SK-N-MC (cell line): ENCODE measurements at regions not wholly inside any gene's neighbourhood (a gene's known extent, or its start where the extent isn't known, plus 50 kb on each side); places are given as distances from the start of the nearest gene placed in this dataset.

ENCODE experiments used
- DNase-seq: peaks from one replicate; pipeline ENCODE4 v3.0.0-alpha.2; 2011; ENCODE audit warnings: low read depth, low spot score
- H3K27ac ChIP-seq: fragments of 200-600 bp; sonication (generic); 2 replicates; pipeline ENCODE4 v1.5.1; 2016; ENCODE audit warnings: mixed run types
- H3K36me3 ChIP-seq: fragments of 200-600 bp; sonication (generic); 2 replicates; pipeline ENCODE4 v1.6.1; 2017; ENCODE audit warnings: antibody characterized with exemption, low read length, mixed read lengths; ENCODE audit not compliant: insufficient read depth
- H3K4me3 ChIP-seq: fragments of 200-600 bp; sonication (generic); 2 replicates; pipeline ENCODE4 v1.5.1; 2016
- H3K9ac ChIP-seq: fragments of 200-600 bp; sonication (generic); 2 replicates; pipeline ENCODE4 v1.8.0; 2017; ENCODE audit warnings: mixed run types, mixed read lengths; ENCODE audit not compliant: insufficient read length
- H3K9me3 ChIP-seq: fragments of 200-600 bp; sonication (generic); 2 replicates; pipeline ENCODE4 v1.6.1; 2017; ENCODE audit warnings: low read depth, mild to moderate bottlenecking, antibody characterized with exemption, low read length, moderate library complexity, mixed read lengths
- EZH2 ChIP-seq: fragments of 200-600 bp; sonication (generic); IDR thresholded peaks from one replicate; pipeline ENCODE4 v1.6.1; 2017; ENCODE audit warnings: antibody characterized with exemption
- FOXP2 ChIP-seq: optimal IDR thresholded peaks from 2 replicates; pipeline ENCODE3; 2011; ENCODE audit warnings: mild to moderate bottlenecking, moderate library complexity; ENCODE audit not compliant: insufficient read depth; ENCODE audit errors: extremely low read length, control extremely low read depth
- POLR2AphosphoS5 ChIP-seq: IDR thresholded peaks from 2 replicates; pipeline ENCODE4 v1.6.1; 2012; ENCODE audit warnings: mild to moderate bottlenecking, low read depth, low read length, borderline replicate concordance

DNA sequence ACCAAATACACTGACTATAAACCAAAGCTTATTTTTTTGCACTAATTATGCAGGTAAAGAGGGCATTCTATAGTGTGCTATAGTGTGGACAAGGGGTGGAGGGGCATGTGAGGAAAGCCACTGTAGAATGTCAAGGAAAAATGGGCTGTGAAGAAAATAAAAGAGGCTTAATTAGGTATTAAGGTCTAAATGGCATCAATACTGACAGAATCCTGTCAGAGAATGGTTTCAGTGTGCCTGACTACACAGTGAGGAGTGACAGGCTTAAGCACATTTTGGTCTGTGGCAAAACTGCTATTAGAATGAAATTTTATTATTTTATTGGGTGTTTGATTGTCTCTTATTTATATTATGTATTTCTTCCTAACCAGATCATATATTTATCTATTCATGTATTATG lies 787.6 kb upstream of the CELF4 start:
- no peak overlapping the region for H3K4me3 ChIP-seq
- H3K36me3 ChIP-seq, result no peaks in the 10 kb centered on the region
- no peak for TF ChIP-seq FOXP2
- TF ChIP-seq POLR2AphosphoS5, result no peak
- no peak for TF ChIP-seq EZH2
- H3K9me3 ChIP-seq, result no peaks in the 10 kb centered on the region
- DNase-seq, result no peak
- no peak overlapping the region for H3K9ac ChIP-seq
- no peak overlapping the region for H3K27ac ChIP-seq

DNA sequence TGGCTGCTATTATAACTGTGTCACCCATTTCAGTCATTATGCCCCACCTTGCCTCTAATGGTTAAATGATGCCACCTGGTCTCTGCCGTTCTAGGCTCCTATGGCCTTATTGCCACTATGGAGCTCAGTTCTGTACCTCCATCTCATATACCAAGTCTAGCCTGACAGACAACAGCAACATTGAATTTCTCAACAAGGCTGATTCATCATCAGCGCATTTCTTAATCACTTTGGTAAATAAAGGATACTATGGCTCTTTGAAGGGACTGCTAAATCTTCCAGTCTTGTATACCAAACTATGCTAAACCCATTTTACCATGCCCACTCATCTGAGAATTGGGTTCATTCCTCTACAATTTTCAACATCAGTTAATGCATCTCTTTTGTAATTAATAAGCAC lies 784.5 kb upstream of the CELF4 start:
- no peak for DNase-seq
- Histone ChIP-seq H3K9me3 (no peaks in the 10 kb centered on the region), H3K4me3 (no peak overlapping the region), H3K36me3 (no peaks in the 10 kb centered on the region), H3K9ac (no peak overlapping the region), H3K27ac (no peak overlapping the region)
- TF ChIP-seq EZH2 (no peak), POLR2AphosphoS5 (no peak), FOXP2 (no peak)

DNA sequence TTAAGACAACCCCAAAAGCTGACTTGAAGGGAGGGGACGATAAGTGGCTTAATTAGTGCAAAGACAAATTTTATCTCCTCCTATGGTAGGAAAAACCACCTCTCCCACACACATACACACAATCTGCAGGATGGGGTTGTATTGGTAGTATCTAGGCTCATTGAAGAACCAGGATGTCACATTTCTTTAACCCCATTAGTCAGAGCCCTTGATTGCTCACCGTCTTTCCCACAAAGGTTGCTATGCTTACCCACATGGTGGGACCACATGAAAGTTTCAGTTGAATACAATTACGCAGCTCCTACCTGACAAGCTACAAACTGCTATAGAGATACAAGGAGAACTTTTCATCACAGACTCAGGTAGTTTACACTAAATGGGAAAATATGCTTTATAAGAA lies 765.0 kb upstream of the CELF4 start:
- Histone ChIP-seq H3K36me3 (no peaks in the 10 kb centered on the region), H3K4me3 (no peak overlapping the region), H3K9ac (no peak overlapping the region), H3K9me3 (no peaks in the 10 kb centered on the region), H3K27ac (no peak overlapping the region)
- no peak for DNase-seq
- TF ChIP-seq FOXP2 (no peak), POLR2AphosphoS5 (no peak), EZH2 (no peak)

DNA sequence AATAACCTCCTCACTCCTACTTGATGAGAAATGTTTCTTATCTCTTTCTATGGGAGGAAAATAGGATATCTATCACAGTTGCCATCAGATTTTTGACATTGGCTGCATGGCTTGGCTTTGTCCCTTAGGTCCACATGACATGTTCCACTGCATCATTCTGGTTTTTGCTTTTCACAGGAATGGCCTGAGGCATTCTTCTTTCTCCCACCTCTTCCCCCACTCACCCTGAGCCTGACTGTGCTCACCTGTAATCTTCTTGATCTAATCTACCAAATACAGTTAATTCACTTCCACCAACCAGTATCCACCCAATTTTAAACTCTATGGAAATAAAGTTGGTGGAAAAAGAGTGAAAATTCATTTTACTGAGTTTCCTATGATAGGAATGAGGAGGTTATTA lies 763.5 kb upstream of the CELF4 start:
- DNase-seq, result no peak
- Histone ChIP-seq H3K9me3 (no peaks in the 10 kb centered on the region), H3K4me3 (no peak overlapping the region), H3K36me3 (no peaks in the 10 kb centered on the region), H3K27ac (no peak overlapping the region), H3K9ac (no peak overlapping the region)
- TF ChIP-seq POLR2AphosphoS5 (no peak), FOXP2 (no peak), EZH2 (no peak)

DNA sequence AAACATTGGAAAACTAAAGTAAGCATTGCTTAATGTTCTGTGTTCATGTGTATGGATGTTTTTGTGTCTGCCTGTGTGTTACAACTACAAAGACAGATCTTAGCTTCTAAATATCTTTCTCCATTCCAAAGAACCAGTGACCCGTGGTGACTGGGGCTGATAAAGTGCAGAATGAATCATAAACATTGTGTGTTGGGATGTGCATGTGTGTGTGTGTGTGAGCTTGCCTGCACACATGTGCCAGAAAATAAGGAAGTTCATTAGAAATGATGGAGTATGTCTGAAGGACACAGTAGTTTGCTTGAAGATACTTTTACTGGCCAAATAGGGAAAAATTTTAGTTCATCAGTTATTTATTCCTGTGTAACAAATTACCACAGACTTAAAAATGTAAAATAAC lies 756.6 kb upstream of the CELF4 start:
- Histone ChIP-seq H3K4me3 (no peak overlapping the region), H3K36me3 (no peaks in the 10 kb centered on the region), H3K9ac (no peak overlapping the region), H3K9me3 (no peaks in the 10 kb centered on the region), H3K27ac (no peak overlapping the region)
- TF ChIP-seq EZH2 (no peak), POLR2AphosphoS5 (no peak)
- no peak for DNase-seq

DNA sequence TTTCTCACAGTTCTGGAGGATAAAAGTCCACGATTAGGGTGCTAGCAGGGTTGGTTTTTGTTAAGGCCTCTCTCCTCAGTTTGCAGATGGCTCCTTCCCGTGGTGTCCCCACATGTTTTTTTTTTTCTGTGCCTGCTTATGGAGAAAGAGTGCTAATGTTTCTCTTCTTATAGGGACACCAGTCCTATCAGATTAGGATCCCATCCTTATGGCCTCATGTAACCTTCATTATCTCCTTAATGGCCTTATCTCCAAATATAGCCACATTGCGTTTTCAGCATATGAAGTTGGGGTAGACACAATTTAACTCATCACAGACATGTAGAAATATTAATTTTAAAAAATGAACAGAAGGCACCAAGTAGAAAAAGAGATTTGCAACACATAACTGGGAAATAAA lies 755.7 kb upstream of the CELF4 start:
- no peak overlapping the region for H3K27ac ChIP-seq

DNA sequence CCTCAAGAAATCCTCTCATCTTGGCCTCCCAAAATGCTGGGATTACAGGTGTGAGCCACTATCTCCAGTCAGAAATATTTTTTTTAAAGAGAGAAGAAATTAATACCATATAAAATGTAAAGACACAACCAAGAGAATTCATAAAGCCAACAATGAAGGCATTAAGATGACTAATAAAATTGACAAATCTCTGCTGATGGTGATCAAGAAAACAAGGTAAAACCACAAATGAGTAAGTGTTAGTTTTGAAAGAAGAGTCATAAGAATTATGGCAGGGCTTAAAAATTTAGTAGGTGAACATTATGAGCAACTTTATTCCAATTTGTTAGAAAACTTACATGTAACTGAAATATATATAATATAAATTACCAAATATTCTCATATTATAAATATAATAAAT lies 752.8 kb upstream of the CELF4 start:
- TF ChIP-seq POLR2AphosphoS5 (no peak), FOXP2 (no peak), EZH2 (no peak)
- H3K9me3 ChIP-seq, result no peaks in the 10 kb centered on the region

More for the DNA sequence above, 755.7 kb upstream of the CELF4 start:
- TF ChIP-seq EZH2 (no peak), FOXP2 (no peak), POLR2AphosphoS5 (no peak)
- no peak overlapping the region for H3K4me3 ChIP-seq
- no peak for DNase-seq
- H3K9me3 ChIP-seq, result no peaks in the 10 kb centered on the region
- no peak overlapping the region for H3K9ac ChIP-seq
- H3K36me3 ChIP-seq, result no peaks in the 10 kb centered on the region

DNA sequence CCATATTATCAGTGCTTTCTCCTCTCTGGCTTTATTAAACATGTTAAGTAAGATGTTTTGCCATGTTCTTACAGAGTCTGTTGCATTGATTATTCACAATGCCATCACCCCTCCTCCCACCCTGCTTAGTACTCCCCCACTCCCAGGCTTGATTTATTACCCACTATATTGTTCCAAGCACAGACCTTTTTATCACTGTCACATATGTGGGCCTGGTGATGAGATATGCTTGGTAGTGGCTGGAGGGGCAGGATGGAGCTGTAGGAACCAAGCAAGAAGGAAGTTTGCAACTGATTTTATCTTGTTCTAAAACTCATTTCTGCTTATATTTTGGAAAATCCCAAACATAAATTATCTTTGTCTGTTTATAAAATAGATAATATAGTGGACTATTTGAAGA lies 748.2 kb upstream of the CELF4 start:
- no peak for DNase-seq
- no peaks in the 10 kb centered on the region for H3K36me3 ChIP-seq

More for the DNA sequence above, 752.8 kb upstream of the CELF4 start:
- no peak overlapping the region for H3K27ac ChIP-seq
- no peaks in the 10 kb centered on the region for H3K36me3 ChIP-seq
- DNase-seq, result no peak
- no peak overlapping the region for H3K9ac ChIP-seq
- H3K4me3 ChIP-seq, result no peak overlapping the region

DNA sequence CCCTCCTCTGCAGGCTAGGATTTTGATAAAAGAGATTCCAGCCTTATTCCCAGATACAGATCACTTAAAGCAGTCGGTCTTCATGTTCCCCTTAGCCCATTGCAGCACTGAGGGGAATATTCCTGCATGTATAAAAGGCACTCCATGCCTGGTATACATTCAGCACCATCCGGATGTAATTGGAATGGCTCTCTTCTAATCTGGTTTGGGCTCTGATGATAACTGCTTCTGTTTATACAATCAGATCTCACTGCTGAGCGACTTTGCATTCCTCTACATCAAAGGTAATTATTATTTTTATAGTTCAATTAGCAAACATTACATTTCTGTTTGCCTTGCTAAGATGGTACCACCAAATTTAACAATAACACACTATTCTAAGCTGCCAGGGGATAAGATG lies 746.9 kb upstream of the CELF4 start:
- Histone ChIP-seq H3K4me3 (no peak overlapping the region), H3K9ac (no peak overlapping the region), H3K36me3 (no peaks in the 10 kb centered on the region), H3K27ac (no peak overlapping the region), H3K9me3 (no peaks in the 10 kb centered on the region)
- no peak for DNase-seq
- no peak for TF ChIP-seq EZH2
- TF ChIP-seq POLR2AphosphoS5, result no peak
- no peak for TF ChIP-seq FOXP2

More for the DNA sequence above, 748.2 kb upstream of the CELF4 start:
- TF ChIP-seq POLR2AphosphoS5, result no peak
- TF ChIP-seq EZH2, result no peak
- TF ChIP-seq FOXP2, result no peak
- Histone ChIP-seq H3K9me3 (no peaks in the 10 kb centered on the region), H3K4me3 (no peak overlapping the region), H3K27ac (no peak overlapping the region), H3K9ac (no peak overlapping the region)

DNA sequence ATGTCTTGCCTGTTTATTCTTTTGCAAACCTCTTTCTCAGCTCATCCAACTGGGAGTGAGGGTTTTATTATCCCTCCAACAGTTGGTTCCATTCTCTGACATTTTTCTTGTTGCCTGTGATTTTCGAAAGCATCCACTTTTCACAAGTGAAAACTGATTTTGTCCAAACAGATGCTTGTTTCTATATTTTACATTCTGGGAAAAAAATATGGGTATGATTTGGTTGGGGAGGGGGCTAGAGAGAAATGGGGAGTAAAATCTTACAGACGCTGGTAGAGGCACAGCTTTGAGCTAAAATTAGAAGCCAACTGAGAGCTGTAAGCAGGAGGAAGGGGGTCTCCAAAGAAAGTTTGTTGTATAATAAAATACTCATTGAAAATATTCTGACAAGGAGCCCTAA lies 745.3 kb upstream of the CELF4 start:
- no peak for DNase-seq
- H3K9me3 ChIP-seq, result no peaks in the 10 kb centered on the region

More for the DNA sequence above, 745.3 kb upstream of the CELF4 start:
- Histone ChIP-seq H3K4me3 (no peak overlapping the region), H3K9ac (no peak overlapping the region), H3K27ac (no peak overlapping the region), H3K36me3 (no peaks in the 10 kb centered on the region)
- no peak for TF ChIP-seq POLR2AphosphoS5
- no peak for TF ChIP-seq EZH2
- no peak for TF ChIP-seq FOXP2
